ENCODE measurements at regions not wholly inside any gene's neighbourhood (a gene's known extent, or its start where the extent isn't known, plus 50 kb on each side); places are given as distances from the start of the nearest gene placed in this dataset.

- peak overlapping the region in 1 of 21 experiments; percentile 38 for H3K27ac ChIP-seq
- H3K4me3 ChIP-seq = no peak overlapping the region
Observed at GRCh38 chr7:25804154-25804553, 347.8 kb upstream of the NFE2L3 start.

- Histone ChIP-seq H3K4me3 (no peak overlapping the region), H3K27ac (no peak overlapping the region)
Observed at GRCh38 chr7:25805027-25805687, 346.8 kb upstream of the NFE2L3 start.

GRCh38 chr7:25807086-25807611 lies 344.8 kb upstream of the NFE2L3 start:
- no peak overlapping the region for H3K4me3 ChIP-seq
- H3K27ac ChIP-seq = no peak overlapping the region

GRCh38 chr7:25809441-25809840 lies 342.6 kb upstream of the NFE2L3 start:
- Histone ChIP-seq H3K4me3 (no peak overlapping the region), H3K27ac (no peak overlapping the region)

- no peak overlapping the region for H3K4me3 ChIP-seq
- no peak overlapping the region for H3K27ac ChIP-seq
Observed at GRCh38 chr7:25812086-25812850, 339.7 kb upstream of the NFE2L3 start.

- H3K27ac ChIP-seq = no peak overlapping the region
- H3K4me3 ChIP-seq = no peak overlapping the region
Observed at GRCh38 chr7:25813381-25813780, 338.6 kb upstream of the NFE2L3 start.

- H3K27ac ChIP-seq = no peak overlapping the region
Observed at GRCh38 chr7:25815711-25816110, 336.3 kb upstream of the NFE2L3 start.

GRCh38 chr7:25820432-25821040 lies 331.5 kb upstream of the NFE2L3 start:
- H3K4me3 ChIP-seq = no peak overlapping the region
- no peak overlapping the region for H3K27ac ChIP-seq

More at GRCh38 chr7:25815711-25816110, 336.3 kb upstream of the NFE2L3 start:
- H3K4me3 ChIP-seq = no peak overlapping the region

- H3K27ac ChIP-seq = no peak overlapping the region
- no peak overlapping the region for H3K4me3 ChIP-seq
Observed at GRCh38 chr7:25821225-25821624, 330.8 kb upstream of the NFE2L3 start.

GRCh38 chr7:25822823-25823222 lies 329.2 kb upstream of the NFE2L3 start:
- H3K4me3 ChIP-seq = no peak overlapping the region
- H3K27ac ChIP-seq = no peak overlapping the region

GRCh38 chr7:25823571-25823970 lies 328.4 kb upstream of the NFE2L3 start:
- Histone ChIP-seq H3K4me3 (no peak overlapping the region), H3K27ac (no peak overlapping the region)

GRCh38 chr7:25828468-25828867 lies 323.5 kb upstream of the NFE2L3 start:
- H3K4me3 ChIP-seq = no peak overlapping the region
- H3K27ac ChIP-seq = no peak overlapping the region

GRCh38 chr7:25829663-25830062 lies 322.3 kb upstream of the NFE2L3 start:
- no peak overlapping the region for H3K4me3 ChIP-seq
- no peak overlapping the region for H3K27ac ChIP-seq

GRCh38 chr7:25830215-25830614 lies 321.8 kb upstream of the NFE2L3 start:
- Histone ChIP-seq H3K4me3 (no peak overlapping the region), H3K27ac (no peak overlapping the region)

- H3K27ac ChIP-seq = no peak overlapping the region
- no peak overlapping the region for H3K4me3 ChIP-seq
Observed at GRCh38 chr7:25831062-25831691, 320.8 kb upstream of the NFE2L3 start.

- Histone ChIP-seq H3K4me3 (no peak overlapping the region), H3K27ac (peak overlapping the region in 1 of 21 experiments; percentile 20)
Observed at GRCh38 chr7:25831831-25832411, 320.1 kb upstream of the NFE2L3 start.

GRCh38 chr7:25832456-25832855 lies 319.5 kb upstream of the NFE2L3 start:
- H3K27ac ChIP-seq = no peak overlapping the region
- H3K4me3 ChIP-seq = no peak overlapping the region

GRCh38 chr7:25832929-25833328 lies 319.1 kb upstream of the NFE2L3 start:
- no peak overlapping the region for H3K27ac ChIP-seq

GRCh38 chr7:25834050-25834449 lies 317.9 kb upstream of the NFE2L3 start:
- no peak overlapping the region for H3K27ac ChIP-seq
- no peak overlapping the region for H3K4me3 ChIP-seq

More at GRCh38 chr7:25832929-25833328, 319.1 kb upstream of the NFE2L3 start:
- no peak overlapping the region for H3K4me3 ChIP-seq

GRCh38 chr7:25835197-25835596 lies 316.8 kb upstream of the NFE2L3 start:
- Histone ChIP-seq H3K27ac (no peak overlapping the region), H3K4me3 (no peak overlapping the region)
